Type B pancreatic cell (in vitro differentiated cells): ENCODE measurements at regions not wholly inside any gene's neighbourhood (a gene's known extent, or its start where the extent isn't known, plus 50 kb on each side); places are given as distances from the start of the nearest gene placed in this dataset.

Source experiments
- DNase-seq: peaks from one replicate; pipeline ENCODE4 v3.0.0; 2021; ENCODE audit warnings: mixed read lengths; ENCODE audit not compliant: unreplicated experiment; ENCODE audit errors: extremely low spot score
- H3K27ac Mint-ChIP-seq: 2 replicates; pipeline ENCODE4 v1.8.0; 2021; ENCODE audit warnings: mild to moderate bottlenecking, mixed read lengths
- H3K27me3 Mint-ChIP-seq: 2 replicates; pipeline ENCODE4 v1.8.0; 2021; ENCODE audit warnings: mixed read lengths
- H3K36me3 Mint-ChIP-seq: 2 replicates; pipeline ENCODE4 v1.8.0; 2021; ENCODE audit warnings: mixed read lengths
- H3K4me1 Mint-ChIP-seq: one replicate; pipeline ENCODE4 v1.8.0; 2021; ENCODE audit warnings: mixed read lengths; ENCODE audit not compliant: unreplicated experiment
- H3K4me3 Mint-ChIP-seq: 2 replicates; pipeline ENCODE4 v1.8.0; 2021; ENCODE audit warnings: mild to moderate bottlenecking, mixed read lengths
- H3K9me3 Mint-ChIP-seq: 2 replicates; pipeline ENCODE4 v1.8.0; 2021; ENCODE audit warnings: mixed read lengths
- CTCF ChIP-seq: fragments of 200-600 bp; sonication (generic); conservative IDR thresholded peaks from 2 replicates; pipeline ENCODE4 v1.5.0; 2021; ENCODE audit warnings: antibody characterized with exemption, mild to moderate bottlenecking

GRCh38 chr2:228417526-228417925 is 236.0 kb upstream of the SPHKAP start:
- Mint-ChIP-seq H3K4me3 (no peak overlapping the region), H3K9me3 (no peaks in the 10 kb centered on the region), H3K4me1 (no peaks in the 10 kb centered on the region), H3K36me3 (no peaks in the 10 kb centered on the region), H3K27me3 (no peaks in the 10 kb centered on the region), H3K27ac (no peak overlapping the region)
- TF ChIP-seq CTCF = no peak
- DNase-seq = no peak

GRCh38 chr2:228410061-228410460 is 228.6 kb upstream of the SPHKAP start:
- Mint-ChIP-seq H3K27me3 (no peaks in the 10 kb centered on the region), H3K4me3 (no peak overlapping the region), H3K27ac (no peak overlapping the region), H3K4me1 (no peaks in the 10 kb centered on the region), H3K36me3 (no peaks in the 10 kb centered on the region), H3K9me3 (no peaks in the 10 kb centered on the region)
- TF ChIP-seq CTCF = no peak
- no peak for DNase-seq

GRCh38 chr2:228409493-228409892 is 228.0 kb upstream of the SPHKAP start:
- no peaks in the 10 kb centered on the region for H3K36me3 Mint-ChIP-seq
- H3K4me1 Mint-ChIP-seq = no peaks in the 10 kb centered on the region
- no peak overlapping the region for H3K4me3 Mint-ChIP-seq
- no peak for DNase-seq
- H3K9me3 Mint-ChIP-seq = no peaks in the 10 kb centered on the region
- H3K27me3 Mint-ChIP-seq = no peaks in the 10 kb centered on the region
- no peak for TF ChIP-seq CTCF
- H3K27ac Mint-ChIP-seq = no peak overlapping the region

GRCh38 chr2:228408529-228409227 is 227.2 kb upstream of the SPHKAP start:
- TF ChIP-seq CTCF = no peak
- no peaks in the 10 kb centered on the region for H3K36me3 Mint-ChIP-seq

DNA sequence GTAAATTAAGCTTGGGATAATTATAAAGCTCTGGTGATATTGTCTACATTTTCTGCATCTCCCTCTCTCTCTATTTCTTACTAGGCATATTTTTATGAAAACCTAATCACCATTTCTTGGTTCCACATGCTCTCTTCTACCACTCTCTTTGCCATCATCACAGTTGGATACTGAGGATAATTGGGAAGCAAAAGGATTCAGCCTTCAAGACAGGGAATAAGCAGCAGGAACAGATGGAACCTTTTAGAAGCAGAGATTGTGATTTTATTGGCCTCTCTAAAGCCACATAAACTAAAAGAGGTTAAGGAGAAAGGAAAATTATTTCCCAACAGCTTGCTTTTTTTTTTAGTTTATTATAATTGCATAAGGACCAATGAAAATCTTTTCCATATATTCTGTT is 226.3 kb upstream of the SPHKAP start:
- no peaks in the 10 kb centered on the region for H3K4me1 Mint-ChIP-seq

More at GRCh38 chr2:228408529-228409227, 227.2 kb upstream of the SPHKAP start:
- H3K9me3 Mint-ChIP-seq = no peaks in the 10 kb centered on the region
- H3K27me3 Mint-ChIP-seq = no peaks in the 10 kb centered on the region
- H3K27ac Mint-ChIP-seq = no peak overlapping the region
- no peak for DNase-seq
- H3K4me1 Mint-ChIP-seq = no peaks in the 10 kb centered on the region
- H3K4me3 Mint-ChIP-seq = no peak overlapping the region

More for the DNA sequence above, 226.3 kb upstream of the SPHKAP start:
- H3K36me3 Mint-ChIP-seq = no peaks in the 10 kb centered on the region
- no peak for DNase-seq
- no peaks in the 10 kb centered on the region for H3K9me3 Mint-ChIP-seq
- TF ChIP-seq CTCF = no peak
- no peak overlapping the region for H3K27ac Mint-ChIP-seq
- no peak overlapping the region for H3K4me3 Mint-ChIP-seq
- H3K27me3 Mint-ChIP-seq = no peaks in the 10 kb centered on the region
